Sigmoid colon (tissue), 4 donors: ENCODE measurements at regions not wholly inside any gene's neighbourhood (a gene's known extent, or its start where the extent isn't known, plus 50 kb on each side); places are given as distances from the start of the nearest gene placed in this dataset.

Experiments used
- POLR2A ChIP-seq, 2 donors: fragments of 450-650 bp; IDR thresholded peaks; one replicate each; pipeline ENCODE4 v1.6.1; 2016; ENCODE audit warnings: antibody characterized with exemption in 2 of 2, mild to moderate bottlenecking in 2 of 2, moderate library complexity in 2 of 2
- POLR2AphosphoS5 ChIP-seq, 4 donors: sonication (generic); formaldehyde crosslinking; IDR thresholded peaks; one replicate each; pipeline ENCODE4 v1.6.1; 2017; ENCODE audit warnings: antibody characterized with exemption in 4 of 4
- TF ChIP-seq, protein P1 (sequence below), 4 experiments: fragments of 450-650 bp in 3 of 4; fragments of 200-600 bp in 1 of 4; IDR thresholded peaks; one replicate each; pipeline ENCODE4 v1.5.1; 2016 to 2019; ENCODE audit warnings: antibody characterized with exemption in 4 of 4, mild to moderate bottlenecking in 3 of 4, moderate library complexity in 2 of 4

DNA sequence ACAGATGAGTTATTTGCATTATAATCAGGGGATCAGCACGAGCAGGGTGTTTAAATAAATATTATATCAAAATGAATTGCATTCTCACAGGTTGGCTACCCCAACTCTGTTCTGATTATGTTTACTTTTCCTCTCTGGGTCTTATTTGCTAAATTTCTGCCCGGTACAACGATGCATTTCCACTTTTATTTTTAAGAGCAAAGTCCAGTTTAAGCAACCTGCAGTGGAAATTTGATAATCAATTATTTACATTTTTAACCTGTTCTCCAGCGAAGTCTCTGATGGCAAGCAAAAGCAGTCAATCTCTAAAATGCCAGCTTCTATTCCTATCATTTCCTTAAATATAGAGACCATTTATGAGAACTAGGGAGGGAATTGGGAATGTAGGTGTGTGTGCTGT is 966.6 kb upstream of the SOX11 start:
- TF ChIP-seq, protein P1, sequence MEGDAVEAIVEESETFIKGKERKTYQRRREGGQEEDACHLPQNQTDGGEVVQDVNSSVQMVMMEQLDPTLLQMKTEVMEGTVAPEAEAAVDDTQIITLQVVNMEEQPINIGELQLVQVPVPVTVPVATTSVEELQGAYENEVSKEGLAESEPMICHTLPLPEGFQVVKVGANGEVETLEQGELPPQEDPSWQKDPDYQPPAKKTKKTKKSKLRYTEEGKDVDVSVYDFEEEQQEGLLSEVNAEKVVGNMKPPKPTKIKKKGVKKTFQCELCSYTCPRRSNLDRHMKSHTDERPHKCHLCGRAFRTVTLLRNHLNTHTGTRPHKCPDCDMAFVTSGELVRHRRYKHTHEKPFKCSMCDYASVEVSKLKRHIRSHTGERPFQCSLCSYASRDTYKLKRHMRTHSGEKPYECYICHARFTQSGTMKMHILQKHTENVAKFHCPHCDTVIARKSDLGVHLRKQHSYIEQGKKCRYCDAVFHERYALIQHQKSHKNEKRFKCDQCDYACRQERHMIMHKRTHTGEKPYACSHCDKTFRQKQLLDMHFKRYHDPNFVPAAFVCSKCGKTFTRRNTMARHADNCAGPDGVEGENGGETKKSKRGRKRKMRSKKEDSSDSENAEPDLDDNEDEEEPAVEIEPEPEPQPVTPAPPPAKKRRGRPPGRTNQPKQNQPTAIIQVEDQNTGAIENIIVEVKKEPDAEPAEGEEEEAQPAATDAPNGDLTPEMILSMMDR (IDR thresholded peaks at IDR 0.05) = no peak
- TF ChIP-seq POLR2A (IDR thresholded peaks at IDR 0.05) (no peak), POLR2AphosphoS5 (IDR thresholded peaks at IDR 0.05) (no peak)
